ENCODE measurements at regions not wholly inside any gene's neighbourhood (a gene's known extent, or its start where the extent isn't known, plus 50 kb on each side); places are given as distances from the start of the nearest gene placed in this dataset.
"Not testable (repeated sequence)": the region's sequence is repeated elsewhere in the genome, so short reads cannot be mapped to it uniquely, and the experiment has no call there.

GRCh38 chr9:25804856-25805255, 126.6 kb upstream of the TUSC1 start:
- no peak for DNase-seq
- intact Hi-C loops (cut with DNase I, micrococcal nuclease): no loop called here
- ATAC-seq: no peak

GRCh38 chr9:25801989-25802388, 123.7 kb upstream of the TUSC1 start:
- intact Hi-C loops (cut with DNase I, micrococcal nuclease); ATAC-seq; DNase-seq: not testable (repeated sequence)

- DNase-seq (no peak), ATAC-seq (no peak)
- intact Hi-C loops (cut with DNase I, micrococcal nuclease): no loop called here
These were observed 95.6 kb upstream of the TUSC1 start for GRCh38 chr9:25773805-25774204.

DNA sequence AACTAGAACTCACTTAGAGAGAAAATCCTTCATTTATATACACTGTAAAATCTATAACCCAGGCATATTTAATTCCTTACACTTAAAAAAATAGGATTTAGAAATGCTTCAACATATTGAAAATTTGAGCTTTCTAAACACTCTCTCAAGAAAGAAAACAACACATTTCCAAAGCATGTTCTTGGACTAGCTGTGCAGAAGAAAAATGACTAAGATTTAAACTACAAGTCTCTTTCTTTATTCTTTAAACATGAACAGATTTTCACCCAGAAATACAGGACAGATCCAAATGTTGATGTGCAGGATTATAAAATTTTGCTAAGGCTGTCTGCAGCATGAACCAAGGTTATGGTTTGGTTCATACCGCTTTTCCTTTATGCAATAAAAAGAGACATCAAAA, 77.7 kb upstream of the TUSC1 start:
- intact Hi-C loops (cut with DNase I, micrococcal nuclease): no loop called here

GRCh38 chr9:25752398-25752797, 74.2 kb upstream of the TUSC1 start:
- intact Hi-C loops (cut with DNase I, micrococcal nuclease): no loop called here

More for the DNA sequence above, 77.7 kb upstream of the TUSC1 start:
- DNase-seq (no peak), ATAC-seq (no peak)

DNA sequence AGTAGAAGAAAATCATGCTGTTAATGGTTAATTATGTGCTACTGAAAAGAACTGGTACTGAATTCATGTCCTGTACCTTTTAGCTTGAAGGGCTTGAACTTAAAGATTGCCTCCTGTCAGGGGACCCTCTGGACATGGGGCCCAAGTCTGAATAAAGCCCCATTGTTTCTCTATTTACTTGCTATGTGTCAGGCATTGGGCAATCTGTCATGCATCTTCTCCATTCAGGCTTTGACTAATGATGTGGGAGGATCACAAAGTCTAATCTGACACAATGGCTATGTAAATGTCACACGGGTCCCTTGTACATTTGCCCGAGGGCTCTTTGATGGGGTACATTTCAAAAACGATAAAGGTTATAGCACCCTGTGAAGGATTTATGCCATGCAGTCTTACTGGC, 64.0 kb upstream of the TUSC1 start:
- no peak for ATAC-seq
- no peak for DNase-seq
- intact Hi-C loops (cut with DNase I, micrococcal nuclease): no loop called here

More at GRCh38 chr9:25752398-25752797, 74.2 kb upstream of the TUSC1 start:
- no peak for DNase-seq
- no peak for ATAC-seq

- DNase-seq (no peak), ATAC-seq (no peak)
- intact Hi-C loops (cut with DNase I, micrococcal nuclease): no loop called here
These were observed 55.2 kb upstream of the TUSC1 start for GRCh38 chr9:25733336-25733982.

GRCh38 chr9:25731895-25732794, 53.9 kb upstream of the TUSC1 start:
- not testable (repeated sequence) for DNase-seq

More at GRCh38 chr9:25731895-25732794, 53.9 kb upstream of the TUSC1 start:
- intact Hi-C loops (cut with DNase I, micrococcal nuclease); ATAC-seq: not testable (repeated sequence)

All from left colon (tissue), 2 donors.